ENCODE measurements at regions not wholly inside any gene's neighbourhood (a gene's known extent, or its start where the extent isn't known, plus 50 kb on each side); places are given as distances from the start of the nearest gene placed in this dataset.
A peak's percentile ranks its signal among the peaks of the same experiment; 100 is the strongest.

DNA sequence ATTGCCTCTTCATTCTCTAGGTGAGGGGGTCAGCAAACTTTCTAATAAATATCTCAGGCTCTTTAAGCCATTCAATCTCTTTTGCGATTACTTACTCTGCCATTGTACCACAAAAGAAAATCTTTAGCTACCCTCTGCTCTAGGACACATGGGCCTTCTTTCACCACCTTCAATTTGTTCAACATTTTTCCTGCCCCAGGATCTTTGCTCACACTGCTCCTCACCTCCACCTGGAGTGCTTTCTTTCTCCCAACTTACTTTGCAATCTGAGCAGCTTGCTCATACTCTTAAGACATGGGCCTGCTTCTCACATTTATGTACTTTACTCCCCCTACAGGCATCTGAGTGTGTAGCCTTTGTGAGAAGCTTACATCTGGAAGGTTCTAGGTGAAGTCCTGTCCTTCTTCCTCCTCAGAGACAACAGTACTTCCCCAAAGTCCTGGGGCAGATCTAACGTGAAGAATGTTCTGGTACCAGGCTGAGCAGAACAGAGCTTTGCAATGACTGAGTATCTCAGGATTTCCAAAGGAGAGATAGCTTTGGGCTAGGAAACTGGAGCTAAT is 55.0 kb upstream of the PRDM5 start:
- DNase-seq (ENCODE audit: low spot score): peak; percentile 4

DNA sequence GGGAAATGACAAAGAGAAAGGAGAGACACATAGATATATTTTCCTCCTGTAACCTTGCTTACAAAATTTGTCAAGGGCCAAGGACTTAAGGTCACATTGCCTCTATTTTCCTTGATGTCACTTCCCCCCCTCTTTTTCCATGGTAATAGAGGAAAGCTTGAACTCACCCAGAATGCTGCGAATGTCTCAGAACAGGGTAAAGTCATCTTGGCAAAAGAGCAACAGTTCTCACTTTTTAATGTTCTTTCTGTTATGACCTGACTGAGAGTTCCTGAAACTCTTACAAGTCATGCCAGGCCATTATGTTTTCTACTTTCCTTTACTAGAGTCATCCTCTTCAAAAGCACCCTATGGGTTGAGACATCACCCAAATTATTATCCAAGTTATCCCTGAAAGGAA is 50.7 kb upstream of the PRDM5 start:
- no peak for DNase-seq (ENCODE audit: low spot score)
